Eye (tissue), 1 donor: ENCODE measurements at regions not wholly inside any gene's neighbourhood (a gene's known extent, or its start where the extent isn't known, plus 50 kb on each side); places are given as distances from the start of the nearest gene placed in this dataset.

Experiments
- DNase-seq: peaks from one replicate; pipeline ENCODE4 v3.0.0-alpha.2; 2015

DNA sequence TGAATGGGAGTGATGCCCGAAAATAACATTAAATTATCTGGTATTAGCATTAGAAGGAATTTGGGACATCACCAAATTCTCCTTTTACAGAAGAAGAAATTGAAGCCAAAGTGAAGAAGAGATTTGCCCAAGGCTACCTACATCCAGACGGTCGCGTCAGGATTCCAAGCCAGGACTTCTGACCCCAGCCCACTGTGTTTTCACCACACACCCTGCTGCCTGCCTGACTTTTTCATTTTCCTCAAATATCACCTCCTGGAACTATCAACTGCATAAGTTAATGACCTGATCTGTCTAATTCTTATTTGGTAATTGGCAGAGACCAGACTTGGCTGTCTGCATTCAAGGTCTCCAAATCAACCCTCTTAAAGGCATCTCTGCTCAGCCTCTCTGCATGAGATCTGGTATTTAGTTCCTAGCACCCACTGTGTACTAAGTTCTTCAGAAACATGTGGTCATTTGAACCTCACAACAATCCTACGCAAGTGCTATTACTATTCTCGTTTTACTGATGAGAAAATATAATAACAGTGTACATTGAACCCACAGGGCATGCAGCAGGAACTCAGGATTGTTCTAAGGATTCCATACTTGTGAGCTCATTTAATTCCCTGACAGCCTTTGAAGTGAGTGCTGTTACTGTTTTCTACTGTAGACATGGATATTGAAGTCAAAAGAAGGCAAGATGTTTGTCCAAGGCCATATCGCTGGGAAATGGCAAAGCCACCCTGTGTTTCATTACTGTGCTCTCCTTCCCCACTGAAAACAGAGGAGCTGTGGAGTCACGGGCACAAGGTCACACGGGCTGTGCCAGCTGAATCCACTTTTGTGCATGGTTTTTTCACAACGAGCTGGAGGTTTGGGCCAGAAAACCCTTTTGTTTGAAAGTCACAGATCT is 195.2 kb upstream of the C1QTNF7 start:
- DNase-seq, result peak; percentile 45

DNA sequence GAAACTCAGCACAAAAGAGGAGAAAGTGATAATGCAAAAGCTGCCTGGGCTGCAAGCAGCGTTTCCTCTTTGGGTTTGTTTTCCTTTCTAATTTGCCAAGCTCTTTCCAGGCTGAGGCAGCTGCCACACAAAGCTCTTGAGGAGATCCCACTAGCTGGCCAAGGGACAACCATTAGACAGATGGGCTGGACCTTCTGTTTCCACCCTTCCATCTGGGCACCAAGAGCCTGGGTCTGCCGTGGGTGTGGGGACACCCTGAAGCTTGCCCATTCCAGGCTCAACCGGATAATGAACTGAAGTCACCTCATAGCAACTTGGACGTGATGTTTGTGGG is 194.6 kb upstream of the C1QTNF7 start:
- DNase-seq, result no peak

- no peak for DNase-seq
Measured at GRCh38 chr4:15233626-15234025, 194.2 kb upstream of the C1QTNF7 start.

GRCh38 chr4:15234116-15234855 is 193.5 kb upstream of the C1QTNF7 start:
- DNase-seq, result no peak

DNA sequence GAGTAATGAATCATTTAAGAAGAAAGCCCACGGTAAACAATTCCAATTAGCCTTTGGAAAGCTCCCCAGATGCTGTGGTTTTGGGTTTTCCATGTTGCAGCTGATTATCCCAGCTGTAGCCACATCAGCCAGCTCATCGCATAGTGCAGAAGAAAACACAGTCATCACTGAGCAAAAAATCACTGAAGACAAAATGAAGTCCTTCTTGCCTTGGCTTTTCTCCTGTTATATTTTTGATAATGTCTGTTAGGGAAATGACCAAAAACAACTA is 193.0 kb upstream of the C1QTNF7 start:
- DNase-seq, result peak; percentile 46

GRCh38 chr4:15235135-15235534 is 192.7 kb upstream of the C1QTNF7 start:
- DNase-seq, result no peak

GRCh38 chr4:15237648-15238230 is 190.1 kb upstream of the C1QTNF7 start:
- DNase-seq, result no peak

- DNase-seq, result peak; percentile 62
Measured at GRCh38 chr4:15238720-15239119, 189.1 kb upstream of the C1QTNF7 start.

DNA sequence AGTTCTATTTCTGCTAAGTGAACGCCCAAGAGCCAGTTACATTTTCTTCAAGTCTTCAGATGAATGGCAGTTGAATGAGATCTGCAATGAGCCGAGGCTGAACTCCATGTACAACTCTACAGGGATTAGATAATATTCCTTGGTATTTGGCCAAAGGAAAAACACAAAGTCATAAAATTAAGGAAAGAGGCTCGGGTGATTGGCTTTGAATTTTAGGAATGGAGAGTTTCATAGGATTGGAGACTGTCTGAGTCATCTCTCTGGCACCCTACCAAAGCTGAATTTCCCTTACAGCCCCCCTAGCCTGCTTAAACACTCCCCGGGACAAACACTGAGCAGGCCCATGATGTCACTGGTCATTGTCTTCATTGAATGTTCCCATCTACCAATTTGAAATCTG is 188.0 kb upstream of the C1QTNF7 start:
- DNase-seq, result peak; percentile 35

DNA sequence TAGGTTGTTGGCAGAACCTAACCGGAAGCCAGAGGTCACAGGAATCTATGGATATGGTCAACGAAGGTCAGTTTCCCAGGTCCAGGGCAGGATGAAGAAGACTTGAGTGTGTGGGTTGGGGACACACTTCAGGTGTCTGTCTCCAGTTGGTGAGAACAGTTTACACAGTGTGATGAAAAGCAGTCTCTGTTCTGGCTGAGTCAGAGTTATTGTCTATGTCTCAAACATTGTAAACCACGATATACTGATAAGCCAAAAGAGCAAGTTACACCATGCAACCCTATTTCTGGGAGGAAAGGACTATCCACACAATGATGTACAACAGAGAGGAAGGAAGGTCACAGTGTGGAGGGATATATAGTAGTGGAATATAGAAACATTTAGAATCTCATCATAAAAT is 187.1 kb upstream of the C1QTNF7 start:
- DNase-seq, result no peak

DNA sequence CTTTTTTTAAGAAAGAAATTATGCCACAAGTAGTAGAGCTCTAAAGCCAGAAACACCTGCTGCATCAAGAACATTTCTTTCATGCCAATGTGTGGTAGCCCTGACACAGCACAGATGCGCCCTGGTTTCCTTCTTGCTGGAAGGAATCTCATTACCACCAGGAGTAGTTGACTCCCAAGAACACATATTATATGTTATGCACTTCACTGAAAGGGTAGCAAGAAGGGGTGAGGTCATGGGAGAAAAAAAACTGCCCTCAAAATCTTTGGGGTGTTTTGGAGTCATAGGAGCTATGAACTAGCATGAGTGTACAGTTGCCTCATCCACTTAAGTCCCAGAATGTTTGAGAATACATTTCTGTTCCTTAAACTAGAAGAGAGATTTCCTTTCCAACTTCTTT is 185.8 kb upstream of the C1QTNF7 start:
- no peak for DNase-seq

DNA sequence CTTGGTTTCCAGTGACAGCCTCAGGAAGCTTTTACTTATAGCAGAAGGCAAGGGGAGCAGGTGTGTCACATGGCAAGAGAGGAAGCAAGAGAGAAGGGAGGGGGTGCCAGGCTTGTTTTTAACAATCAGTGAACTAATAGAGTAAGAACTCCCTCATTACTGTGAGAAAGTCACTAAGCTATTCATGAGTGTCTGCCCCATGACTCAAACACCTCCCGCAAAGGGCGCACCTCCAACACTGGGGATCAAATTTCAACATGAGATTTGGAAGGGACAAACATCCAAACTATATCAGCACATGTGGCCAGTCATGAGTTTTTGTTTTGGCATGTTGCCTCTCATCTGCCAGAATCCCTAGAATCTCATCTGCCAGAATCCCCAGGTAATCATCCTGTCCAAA is 183.5 kb upstream of the C1QTNF7 start:
- no peak for DNase-seq

GRCh38 chr4:15245006-15245530 is 182.8 kb upstream of the C1QTNF7 start:
- DNase-seq, result no peak

DNA sequence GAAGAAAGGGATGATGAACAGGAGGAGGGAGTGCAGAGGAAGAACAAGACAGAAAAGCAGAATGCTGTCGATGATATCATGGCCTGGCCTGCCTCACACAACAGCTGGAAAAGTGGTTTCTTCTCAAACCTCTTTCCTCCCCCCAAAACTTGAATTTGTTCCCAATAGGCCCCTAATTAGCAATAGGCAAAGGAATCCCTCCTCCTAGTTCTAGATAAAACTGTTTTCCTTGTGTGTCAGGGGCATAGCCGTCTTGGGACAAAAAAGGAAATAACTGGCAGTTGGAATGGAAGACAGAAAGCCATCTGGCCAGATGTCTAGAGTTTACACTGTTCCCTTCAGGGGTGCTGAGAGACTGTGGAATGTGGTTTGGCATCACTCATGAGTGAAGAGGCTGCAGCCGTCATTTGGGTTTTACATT is 177.8 kb upstream of the C1QTNF7 start:
- DNase-seq, result peak; percentile 45

- DNase-seq, result no peak
Measured at GRCh38 chr4:15253349-15253748, 174.5 kb upstream of the C1QTNF7 start.

- DNase-seq, result peak; percentile 9
Measured at GRCh38 chr4:15254236-15254880, 173.5 kb upstream of the C1QTNF7 start.

GRCh38 chr4:15255537-15255936 is 172.3 kb upstream of the C1QTNF7 start:
- DNase-seq, result no peak

GRCh38 chr4:15260758-15261157 is 167.1 kb upstream of the C1QTNF7 start:
- DNase-seq, result no peak

DNA sequence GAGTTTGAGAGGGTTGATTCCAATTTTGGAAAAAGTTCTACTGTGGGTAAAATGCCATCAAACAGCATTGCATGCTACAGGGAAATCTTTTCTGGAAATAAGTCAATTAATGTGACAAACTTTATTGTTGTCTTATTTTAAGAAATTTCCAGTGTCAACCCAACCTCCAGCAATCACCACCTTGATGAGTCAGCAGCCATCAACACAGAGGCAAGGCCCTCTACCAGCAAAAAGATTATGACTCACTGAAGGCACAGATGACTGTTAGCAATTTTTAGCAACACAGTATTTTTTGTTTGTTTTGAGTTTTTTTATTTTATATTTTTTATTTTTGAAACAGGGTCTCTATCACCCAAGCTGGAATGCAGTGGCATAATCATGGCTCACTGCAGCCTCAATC is 165.4 kb upstream of the C1QTNF7 start:
- no peak for DNase-seq

DNA sequence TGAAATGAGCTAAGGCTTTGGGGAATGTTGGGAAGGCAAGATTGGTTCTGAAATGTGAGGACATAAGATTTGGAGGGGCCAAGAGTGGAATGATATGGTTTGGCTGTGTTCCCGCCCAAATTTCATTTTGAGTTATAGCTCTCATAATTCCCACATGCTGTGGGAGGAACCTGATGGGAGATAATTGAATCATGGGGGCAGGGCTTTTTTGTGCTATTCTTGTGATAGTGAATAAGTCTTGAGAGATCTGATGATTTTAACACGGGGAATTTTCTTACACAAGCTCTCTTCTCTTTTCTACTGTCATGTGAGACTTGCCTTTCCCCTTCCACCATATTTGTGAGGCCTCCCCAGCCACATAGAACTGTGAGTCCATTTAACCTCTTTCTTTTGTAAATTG is 157.6 kb upstream of the C1QTNF7 start:
- DNase-seq, result peak; percentile 7

- DNase-seq, result no peak
Measured at GRCh38 chr4:15286041-15286440, 141.8 kb upstream of the C1QTNF7 start.

- no peak for DNase-seq
Measured at GRCh38 chr4:15291122-15291521, 136.7 kb upstream of the C1QTNF7 start.

DNA sequence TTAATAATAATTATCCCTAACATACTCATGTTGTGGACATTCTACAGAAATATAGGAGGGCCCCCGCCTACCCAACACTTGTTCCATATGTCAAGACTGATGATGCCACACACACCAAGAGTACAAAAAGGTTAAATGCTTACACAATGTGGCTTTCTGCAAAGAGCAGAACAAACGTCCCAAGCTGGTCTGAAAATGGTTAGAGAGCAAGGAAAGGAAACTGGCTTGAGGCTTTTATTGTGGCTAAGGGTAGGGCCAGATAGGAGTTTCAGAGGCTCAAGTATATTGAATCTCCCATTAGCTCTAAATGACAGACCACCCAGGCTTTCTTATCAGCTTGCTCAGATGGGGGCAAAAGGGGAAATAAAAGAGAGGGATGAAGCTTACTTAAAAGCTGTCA is 134.1 kb upstream of the C1QTNF7 start:
- DNase-seq, result no peak
